AG20443 (cell line): ENCODE measurements at regions not wholly inside any gene's neighbourhood (a gene's known extent, or its start where the extent isn't known, plus 50 kb on each side); places are given as distances from the start of the nearest gene placed in this dataset.
A peak's percentile ranks its signal among the peaks of the same experiment; 100 is the strongest.

Source experiments
- DNase-seq: peaks from one replicate; pipeline ENCODE4 v3.0.0; 2012; ENCODE audit warnings: low spot score, mixed read lengths

DNA sequence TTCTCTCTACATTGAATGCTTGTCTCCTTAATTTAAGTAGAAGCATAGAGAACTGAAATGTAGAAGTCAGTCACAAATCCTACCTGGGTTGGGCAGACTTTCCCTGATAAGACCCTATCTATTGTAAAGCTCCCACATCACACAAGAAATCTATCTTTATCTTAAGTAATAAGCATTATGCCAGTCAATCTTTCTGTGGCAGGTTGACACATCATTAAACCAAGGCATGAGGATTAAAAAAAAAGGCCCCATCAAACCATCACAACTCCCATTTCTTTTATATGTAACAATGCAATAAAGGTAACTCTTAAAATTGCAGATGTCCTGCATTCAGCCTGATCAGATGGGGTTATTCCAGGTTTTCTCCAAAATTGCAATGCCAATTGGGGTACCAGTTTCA, 311.8 kb downstream of the TOX3 start:
- DNase-seq, result no peak

GRCh38 chr16:52234626-52235025, 312.3 kb downstream of the TOX3 start:
- no peak for DNase-seq

- DNase-seq, result no peak
Observed at GRCh38 chr16:52229471-52229870, 317.5 kb downstream of the TOX3 start.

DNA sequence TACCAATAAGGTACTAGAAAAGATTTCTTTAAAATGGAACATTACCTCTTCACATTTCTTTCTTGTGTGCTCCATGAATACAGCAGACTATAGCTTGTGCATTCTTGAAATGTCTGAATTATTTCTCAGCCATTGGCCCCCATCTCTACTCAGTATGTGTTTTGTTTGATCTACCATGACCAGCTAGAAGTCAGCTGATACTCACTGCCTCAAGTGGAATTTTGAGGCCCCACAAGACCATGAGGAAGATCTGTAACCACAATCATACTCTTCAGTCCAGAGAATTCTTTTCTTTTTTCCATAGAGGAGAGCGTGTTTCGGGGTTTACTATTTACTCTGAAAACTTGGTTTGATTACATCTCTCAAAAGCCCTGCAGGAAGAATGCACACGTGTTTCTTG, 319.1 kb downstream of the TOX3 start:
- no peak for DNase-seq

DNA sequence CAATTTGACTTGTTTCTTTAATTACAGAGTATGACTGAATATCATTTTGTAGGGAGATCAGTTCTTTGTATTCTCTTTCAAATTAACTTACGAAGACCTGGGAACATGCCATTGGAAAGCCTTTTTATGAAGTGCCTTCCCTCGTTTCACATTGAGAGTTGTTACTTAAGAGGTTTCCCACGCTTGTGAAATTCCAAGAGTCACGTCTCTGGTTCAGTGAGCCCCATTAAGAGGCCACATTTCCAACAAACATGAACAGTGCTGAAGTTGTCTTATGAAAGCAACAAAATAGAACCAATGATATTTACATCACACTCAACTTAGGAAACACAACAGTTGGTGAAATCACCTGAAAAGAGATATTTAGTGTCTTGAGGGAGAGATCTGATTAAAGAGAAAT, 334.1 kb downstream of the TOX3 start:
- no peak for DNase-seq

DNA sequence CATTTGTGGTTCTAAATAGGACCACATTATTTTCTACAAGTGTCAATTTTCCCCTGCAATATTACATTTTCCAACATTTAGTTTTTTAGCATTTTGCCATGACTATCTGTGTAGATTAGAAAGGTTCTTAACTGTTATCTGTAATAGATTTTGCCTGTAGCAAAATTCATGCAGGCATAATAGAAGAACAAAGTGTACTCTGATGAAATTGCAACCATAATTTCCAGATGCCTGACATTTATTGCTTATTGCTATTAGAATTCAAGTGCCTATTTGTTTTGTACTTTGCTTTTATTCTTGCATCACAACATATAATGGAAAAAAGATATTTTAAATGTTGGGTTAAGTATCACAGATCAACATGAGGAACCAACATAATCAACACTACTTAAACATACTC, 337.7 kb downstream of the TOX3 start:
- no peak for DNase-seq

GRCh38 chr16:52203096-52203495, 343.8 kb downstream of the TOX3 start:
- no peak for DNase-seq

- no peak for DNase-seq
Observed at GRCh38 chr16:52193441-52193840, 353.5 kb downstream of the TOX3 start.

GRCh38 chr16:52191531-52192134, 355.3 kb downstream of the TOX3 start:
- DNase-seq, result peak; percentile 82

DNA sequence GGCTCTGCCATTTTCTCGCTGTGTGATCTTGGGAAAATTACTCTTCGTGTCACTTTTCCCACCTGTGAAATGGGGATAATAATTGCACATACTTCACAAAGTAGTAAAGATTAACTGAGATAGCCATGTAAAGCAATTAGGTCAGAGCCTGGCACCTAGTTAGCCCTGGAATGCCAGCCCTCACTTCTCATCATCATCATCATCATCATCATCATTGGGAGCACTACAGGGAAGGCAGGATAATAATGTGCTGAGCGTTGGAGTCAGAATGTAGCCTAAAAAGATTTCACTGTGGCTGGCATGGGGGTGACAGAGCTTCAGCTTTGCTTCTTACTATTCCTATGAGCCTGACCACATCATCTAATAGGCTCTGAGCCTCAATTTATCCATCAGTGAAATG, 362.6 kb downstream of the TOX3 start:
- no peak for DNase-seq

- no peak for DNase-seq
Observed at GRCh38 chr16:52182840-52183239, 364.1 kb downstream of the TOX3 start.

- DNase-seq, result no peak
Observed at GRCh38 chr16:52174168-52174567, 372.8 kb downstream of the TOX3 start.

- no peak for DNase-seq
Observed at GRCh38 chr16:52171481-52171880, 375.5 kb downstream of the TOX3 start.

GRCh38 chr16:52167328-52167727, 379.6 kb downstream of the TOX3 start:
- DNase-seq, result no peak

DNA sequence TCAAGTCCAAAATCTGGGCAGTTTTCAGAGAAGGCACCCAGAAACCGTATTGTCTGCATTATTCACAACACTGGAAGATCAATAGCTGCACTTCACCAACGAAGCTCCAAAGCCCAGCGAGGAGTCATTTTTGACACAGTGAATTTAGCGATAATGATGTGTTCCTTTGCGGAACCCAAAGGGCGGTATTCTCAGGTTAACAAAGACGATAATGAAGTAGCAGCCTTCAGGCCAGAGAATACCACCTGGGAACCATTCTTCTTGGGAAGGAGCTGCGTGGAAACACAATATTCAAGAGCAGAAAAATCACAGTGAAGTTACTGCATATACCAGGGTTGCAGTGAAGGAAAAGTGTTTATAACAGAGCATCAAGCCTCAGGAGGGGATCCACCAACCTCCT, 381.0 kb downstream of the TOX3 start:
- no peak for DNase-seq

GRCh38 chr16:52149003-52149402, 397.9 kb downstream of the TOX3 start:
- DNase-seq, result no peak

DNA sequence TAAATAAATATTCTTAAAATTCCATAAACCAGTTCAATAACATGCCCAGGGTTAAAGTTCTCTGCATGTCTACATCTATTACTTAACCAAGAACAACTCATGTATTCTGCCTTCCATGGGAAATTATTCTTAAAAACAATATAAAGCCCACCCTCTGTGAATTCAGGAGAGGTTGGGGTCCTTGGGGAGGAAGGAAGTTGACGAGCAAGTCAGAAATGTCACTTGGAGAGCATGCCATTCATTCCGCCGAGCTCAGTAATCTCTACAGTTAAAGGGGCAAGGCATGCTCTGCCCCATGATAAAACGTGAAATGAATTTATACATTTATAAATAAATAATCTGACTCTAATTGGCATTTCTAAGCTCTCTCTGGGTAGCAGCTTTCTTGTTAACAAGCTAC, 405.1 kb downstream of the TOX3 start:
- DNase-seq, result no peak

- no peak for DNase-seq
Observed at GRCh38 chr16:52128361-52128760, 418.6 kb downstream of the TOX3 start.

GRCh38 chr16:52123842-52124241, 423.1 kb downstream of the TOX3 start:
- DNase-seq, result no peak

DNA sequence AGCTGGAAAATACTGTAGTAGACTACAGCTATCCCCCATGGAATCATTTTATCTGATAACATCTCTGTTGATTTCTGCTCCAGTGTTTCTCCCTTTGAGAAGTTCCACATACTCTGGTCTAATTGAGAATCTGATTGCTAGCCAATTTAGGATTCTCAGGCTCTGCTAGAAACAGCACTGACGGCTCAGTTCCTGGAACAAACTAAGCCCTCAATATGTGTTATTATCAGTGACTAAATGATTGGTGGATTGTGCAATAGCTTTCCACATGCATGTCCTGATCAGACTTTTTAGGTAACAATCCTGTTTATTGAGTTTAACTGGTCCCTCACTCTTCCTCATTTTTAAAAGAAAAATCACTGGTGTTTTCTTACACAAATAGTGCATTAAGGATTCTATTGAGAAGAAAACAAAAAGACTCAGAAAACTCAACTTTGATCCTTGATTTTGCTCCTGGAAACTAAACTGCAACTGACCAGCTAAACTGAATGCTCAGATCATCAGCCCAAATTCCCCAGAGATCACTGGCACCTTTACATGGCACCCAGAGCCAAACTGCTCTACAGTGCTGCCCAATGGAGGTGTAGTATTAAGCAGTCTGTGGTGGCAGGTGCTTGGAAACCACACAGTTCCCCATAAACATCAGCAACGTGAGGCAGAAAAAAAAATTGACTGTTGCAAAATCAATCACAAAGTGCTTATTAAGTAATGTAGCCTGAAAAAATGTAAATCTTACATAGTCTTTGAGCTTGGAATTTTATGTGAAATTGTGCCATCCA, 423.7 kb downstream of the TOX3 start:
- DNase-seq, result no peak

GRCh38 chr16:52117171-52117570, 429.8 kb downstream of the TOX3 start:
- no peak for DNase-seq

GRCh38 chr16:52114379-52114778, 432.6 kb downstream of the TOX3 start:
- DNase-seq, result no peak

DNA sequence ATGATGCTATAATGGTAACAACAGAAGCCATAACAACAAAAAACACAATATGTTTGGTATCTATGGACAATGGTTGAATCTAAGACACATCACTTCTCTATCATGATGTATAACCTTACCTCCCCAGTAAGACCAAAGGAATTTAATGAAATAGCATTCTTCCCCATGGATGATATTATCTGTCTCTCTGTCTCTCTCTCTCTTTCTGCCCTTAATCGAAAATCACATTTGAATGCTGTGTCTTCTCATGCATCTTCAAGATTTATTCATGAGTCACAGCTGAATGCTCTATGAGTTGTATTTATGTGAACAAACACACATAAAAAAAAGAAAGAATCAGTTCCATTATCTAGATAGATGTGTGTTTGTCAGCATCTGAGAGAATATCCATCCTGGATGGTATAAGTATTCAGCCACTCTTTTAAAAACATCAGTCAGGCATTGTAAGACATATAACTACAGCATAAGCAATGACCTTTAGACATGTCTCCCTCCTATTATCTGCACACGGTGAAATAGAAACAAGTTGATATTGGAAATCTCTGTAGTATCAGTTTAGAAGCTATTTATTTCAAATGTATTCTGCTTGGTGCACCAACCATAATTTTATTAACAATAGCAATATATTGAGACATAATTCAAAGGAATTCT, 433.3 kb downstream of the TOX3 start:
- DNase-seq, result no peak
